Uterus (tissue), 2 donors: ENCODE measurements at regions not wholly inside any gene's neighbourhood (a gene's known extent, or its start where the extent isn't known, plus 50 kb on each side); places are given as distances from the start of the nearest gene placed in this dataset.

Source experiments
- POLR2A ChIP-seq, 2 donors: fragments of 450-650 bp; IDR thresholded peaks; one replicate each; pipeline ENCODE4 v1.6.1; 2016; ENCODE audit warnings: antibody characterized with exemption in 2 of 2, mild to moderate bottlenecking in 1 of 2, moderate library complexity in 1 of 2
- TF ChIP-seq, protein P1 (sequence below), 4 experiments: fragments of 200-600 bp in 2 of 4; fragments of 450-650 bp in 2 of 4; sonication (generic) in 2 of 4; IDR thresholded peaks; one replicate each; pipeline ENCODE4 v1.5.1; 2016 to 2019; ENCODE audit warnings: antibody characterized with exemption in 4 of 4, mild to moderate bottlenecking in 2 of 4, moderate library complexity in 1 of 4

DNA sequence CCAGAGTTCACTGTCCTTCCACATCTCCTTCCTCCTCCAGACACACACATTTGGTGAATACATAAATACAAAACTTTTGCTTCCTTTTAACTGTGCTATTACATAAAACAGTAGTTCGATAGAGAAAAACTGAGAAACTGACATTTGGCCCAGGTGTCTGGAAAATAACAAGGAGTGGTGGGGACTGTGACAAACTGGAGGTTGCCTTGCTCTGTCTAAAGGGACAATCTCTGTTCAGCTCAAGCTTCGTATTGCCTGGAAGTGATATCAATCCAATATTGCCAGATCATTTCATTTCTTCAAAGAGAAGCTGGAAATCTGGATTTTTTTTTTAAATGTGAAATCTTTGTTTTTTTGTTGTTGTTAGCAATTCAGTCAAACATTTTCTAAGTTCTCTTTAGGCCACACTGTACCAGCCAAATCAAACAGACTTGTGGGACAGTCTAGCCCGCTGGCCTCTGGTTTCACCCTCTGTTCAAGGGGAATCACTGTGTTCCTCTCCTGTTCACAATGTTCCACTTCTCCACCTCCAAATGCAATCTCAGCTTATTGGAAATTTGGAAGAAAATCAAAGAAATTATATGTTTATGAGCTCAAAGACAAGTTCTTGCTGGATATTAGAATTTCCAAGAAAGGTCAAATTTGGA, 612.5 kb downstream of the KIF4B start:
- TF ChIP-seq POLR2A (IDR thresholded peaks at IDR 0.05): no peak
- TF ChIP-seq, protein P1, sequence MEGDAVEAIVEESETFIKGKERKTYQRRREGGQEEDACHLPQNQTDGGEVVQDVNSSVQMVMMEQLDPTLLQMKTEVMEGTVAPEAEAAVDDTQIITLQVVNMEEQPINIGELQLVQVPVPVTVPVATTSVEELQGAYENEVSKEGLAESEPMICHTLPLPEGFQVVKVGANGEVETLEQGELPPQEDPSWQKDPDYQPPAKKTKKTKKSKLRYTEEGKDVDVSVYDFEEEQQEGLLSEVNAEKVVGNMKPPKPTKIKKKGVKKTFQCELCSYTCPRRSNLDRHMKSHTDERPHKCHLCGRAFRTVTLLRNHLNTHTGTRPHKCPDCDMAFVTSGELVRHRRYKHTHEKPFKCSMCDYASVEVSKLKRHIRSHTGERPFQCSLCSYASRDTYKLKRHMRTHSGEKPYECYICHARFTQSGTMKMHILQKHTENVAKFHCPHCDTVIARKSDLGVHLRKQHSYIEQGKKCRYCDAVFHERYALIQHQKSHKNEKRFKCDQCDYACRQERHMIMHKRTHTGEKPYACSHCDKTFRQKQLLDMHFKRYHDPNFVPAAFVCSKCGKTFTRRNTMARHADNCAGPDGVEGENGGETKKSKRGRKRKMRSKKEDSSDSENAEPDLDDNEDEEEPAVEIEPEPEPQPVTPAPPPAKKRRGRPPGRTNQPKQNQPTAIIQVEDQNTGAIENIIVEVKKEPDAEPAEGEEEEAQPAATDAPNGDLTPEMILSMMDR (IDR thresholded peaks at IDR 0.05): no peak
